ENCODE measurements at regions not wholly inside any gene's neighbourhood (a gene's known extent, or its start where the extent isn't known, plus 50 kb on each side); places are given as distances from the start of the nearest gene placed in this dataset.
"Not testable (repeated sequence)": the region's sequence is repeated elsewhere in the genome, so short reads cannot be mapped to it uniquely, and the experiment has no call there.

- DNase-seq (ENCODE audit: extremely low spot score): no peak
- TF ChIP-seq, protein P1, sequence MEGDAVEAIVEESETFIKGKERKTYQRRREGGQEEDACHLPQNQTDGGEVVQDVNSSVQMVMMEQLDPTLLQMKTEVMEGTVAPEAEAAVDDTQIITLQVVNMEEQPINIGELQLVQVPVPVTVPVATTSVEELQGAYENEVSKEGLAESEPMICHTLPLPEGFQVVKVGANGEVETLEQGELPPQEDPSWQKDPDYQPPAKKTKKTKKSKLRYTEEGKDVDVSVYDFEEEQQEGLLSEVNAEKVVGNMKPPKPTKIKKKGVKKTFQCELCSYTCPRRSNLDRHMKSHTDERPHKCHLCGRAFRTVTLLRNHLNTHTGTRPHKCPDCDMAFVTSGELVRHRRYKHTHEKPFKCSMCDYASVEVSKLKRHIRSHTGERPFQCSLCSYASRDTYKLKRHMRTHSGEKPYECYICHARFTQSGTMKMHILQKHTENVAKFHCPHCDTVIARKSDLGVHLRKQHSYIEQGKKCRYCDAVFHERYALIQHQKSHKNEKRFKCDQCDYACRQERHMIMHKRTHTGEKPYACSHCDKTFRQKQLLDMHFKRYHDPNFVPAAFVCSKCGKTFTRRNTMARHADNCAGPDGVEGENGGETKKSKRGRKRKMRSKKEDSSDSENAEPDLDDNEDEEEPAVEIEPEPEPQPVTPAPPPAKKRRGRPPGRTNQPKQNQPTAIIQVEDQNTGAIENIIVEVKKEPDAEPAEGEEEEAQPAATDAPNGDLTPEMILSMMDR (IDR thresholded peaks at IDR 0.05; ENCODE audit: control extremely low read depth, extremely low read depth, low read depth, missing control alignments): no peak
- POLR2A ChIA-PET: no interaction called here
- CTCF ChIA-PET: no interaction called here
Observed at GRCh38 chr3:11727207-11727606, 83.5 kb upstream of the VGLL4 start.

GRCh38 chr3:11726146-11726545 is 82.4 kb upstream of the VGLL4 start:
- DNase-seq (ENCODE audit: extremely low spot score): no peak
- ChIA-PET POLR2A (no interaction called here), CTCF (no interaction called here)
- TF ChIP-seq, protein P1 (IDR thresholded peaks at IDR 0.05; ENCODE audit: control extremely low read depth, extremely low read depth, low read depth, missing control alignments): no peak

GRCh38 chr3:11725340-11725641 is 81.6 kb upstream of the VGLL4 start:
- DNase-seq (ENCODE audit: extremely low spot score); CTCF ChIA-PET: not testable (repeated sequence)
- POLR2A ChIA-PET: interaction anchor here (0.8 kb wide), 1 partner anchor 628 kb away, joined by 4 read pairs; no protein-coding TSS in a partner anchor

DNA sequence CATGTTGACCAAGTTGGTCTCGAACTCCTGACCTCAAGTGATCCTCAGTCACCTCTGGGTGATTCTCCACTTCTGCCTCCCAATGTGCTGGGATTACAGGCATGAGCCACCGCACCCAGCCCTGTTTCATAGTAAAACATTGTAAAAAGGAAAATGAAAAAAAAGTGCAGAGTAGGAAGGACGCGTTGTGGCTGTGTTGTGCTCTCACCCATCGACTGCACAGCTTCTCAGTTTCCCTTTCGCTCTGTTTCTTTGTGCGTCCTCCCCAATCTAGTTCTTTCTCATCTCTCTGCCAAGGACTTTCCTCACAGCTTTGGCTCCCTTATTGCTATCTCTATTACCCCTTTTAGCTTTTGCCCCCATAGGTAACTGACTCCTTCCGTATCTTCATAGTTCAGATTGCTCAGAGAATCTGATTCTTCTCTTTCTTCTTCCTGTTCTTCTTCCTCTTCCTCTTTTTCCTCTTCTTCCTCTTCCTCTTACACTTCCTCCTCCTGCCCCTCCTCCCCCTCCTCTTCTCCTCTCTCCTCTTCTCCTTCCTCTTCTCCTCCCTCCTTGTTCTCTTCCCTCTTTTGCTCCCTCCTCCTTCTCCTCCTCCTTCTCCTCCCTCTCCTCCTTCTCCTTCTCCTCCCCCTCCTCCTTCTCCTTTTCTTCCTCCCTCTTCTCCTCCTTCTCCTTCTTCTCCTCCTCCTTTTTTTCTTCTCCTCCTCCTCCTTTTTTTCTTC is 81.1 kb upstream of the VGLL4 start:
- ChIA-PET CTCF (interaction anchor here (1.7 kb wide), 1 partner anchor 10 kb away, joined by 6 read pairs; no protein-coding TSS in a partner anchor), POLR2A (interaction anchor here (0.8 kb wide), 1 partner anchor 628 kb away, joined by 4 read pairs; no protein-coding TSS in a partner anchor)
- TF ChIP-seq, protein P1 (IDR thresholded peaks at IDR 0.05; ENCODE audit: control extremely low read depth, extremely low read depth, low read depth, missing control alignments): no peak
- peak; percentile 75 for DNase-seq (ENCODE audit: extremely low spot score)

- CTCF ChIA-PET: no interaction called here
- TF ChIP-seq, protein P1 (IDR thresholded peaks at IDR 0.05; ENCODE audit: control extremely low read depth, extremely low read depth, low read depth, missing control alignments): no peak
Observed at GRCh38 chr3:11721479-11721878, 77.8 kb upstream of the VGLL4 start.

DNA sequence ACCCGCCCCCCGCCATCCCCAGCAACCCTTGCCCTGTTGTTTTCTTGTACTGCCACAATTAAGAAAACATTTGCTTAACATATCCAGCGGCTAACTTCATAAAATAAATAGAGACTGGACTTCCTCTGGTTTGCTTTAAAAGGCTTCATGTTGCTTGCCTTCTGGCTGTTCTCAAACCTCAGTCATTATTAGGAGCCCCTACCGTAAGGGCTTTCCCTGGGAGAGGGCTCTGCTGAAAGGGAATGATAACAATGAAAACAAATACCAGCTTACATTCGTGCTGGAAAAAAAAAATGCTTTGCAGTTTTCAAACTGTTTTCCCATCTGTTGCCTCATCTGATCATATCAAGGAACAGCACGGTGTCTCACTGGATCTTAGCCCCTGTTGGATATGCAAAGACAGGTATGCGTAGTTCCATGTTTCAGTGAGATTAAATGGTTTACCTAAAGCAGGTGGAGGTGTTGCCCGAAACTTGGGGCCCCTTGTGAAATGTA is 77.2 kb upstream of the VGLL4 start:
- CTCF ChIA-PET: no interaction called here
- TF ChIP-seq, protein P1 (IDR thresholded peaks at IDR 0.05; ENCODE audit: control extremely low read depth, extremely low read depth, low read depth, missing control alignments): no peak
- POLR2A ChIA-PET: no interaction called here
- no peak for DNase-seq (ENCODE audit: extremely low spot score)

More at GRCh38 chr3:11721479-11721878, 77.8 kb upstream of the VGLL4 start:
- no peak for DNase-seq (ENCODE audit: extremely low spot score)
- POLR2A ChIA-PET: no interaction called here

DNA sequence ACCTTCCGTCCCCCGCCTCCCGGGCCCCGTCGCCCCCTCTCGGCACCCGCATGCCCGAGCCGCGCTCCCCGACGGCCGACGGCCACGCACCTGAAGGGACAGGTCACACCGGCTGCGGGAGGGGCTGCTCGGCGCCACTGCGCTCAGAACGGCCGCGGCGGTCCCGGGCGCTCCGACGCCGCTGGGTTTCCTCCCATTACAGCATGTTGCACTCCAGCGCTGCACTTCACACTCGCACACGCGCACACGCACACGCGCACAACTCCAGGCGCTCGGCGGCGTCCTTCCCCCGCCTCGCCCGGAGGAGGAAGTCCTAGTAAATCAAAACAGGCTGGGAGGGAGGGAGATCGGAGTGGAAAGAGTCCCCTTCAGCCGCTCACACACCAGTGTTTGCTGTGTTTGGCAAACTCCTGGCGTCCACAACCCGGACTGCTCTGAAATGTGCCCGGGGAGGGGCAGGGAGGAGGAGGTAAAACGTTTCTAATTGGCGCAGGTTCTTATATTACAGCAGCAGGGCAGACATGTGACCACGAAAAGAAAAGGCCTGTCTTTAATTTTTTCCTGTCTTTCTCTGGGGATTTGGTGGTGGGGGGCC is 76.7 kb upstream of the VGLL4 start:
- POLR2A ChIA-PET: no interaction called here
- CTCF ChIA-PET: no interaction called here
- TF ChIP-seq, protein P1 (IDR thresholded peaks at IDR 0.05; ENCODE audit: control extremely low read depth, extremely low read depth, low read depth, missing control alignments): no peak
- peak; percentile 44 for DNase-seq (ENCODE audit: extremely low spot score)
